ENCODE measurements at regions not wholly inside any gene's neighbourhood (a gene's known extent, or its start where the extent isn't known, plus 50 kb on each side); places are given as distances from the start of the nearest gene placed in this dataset.

DNA sequence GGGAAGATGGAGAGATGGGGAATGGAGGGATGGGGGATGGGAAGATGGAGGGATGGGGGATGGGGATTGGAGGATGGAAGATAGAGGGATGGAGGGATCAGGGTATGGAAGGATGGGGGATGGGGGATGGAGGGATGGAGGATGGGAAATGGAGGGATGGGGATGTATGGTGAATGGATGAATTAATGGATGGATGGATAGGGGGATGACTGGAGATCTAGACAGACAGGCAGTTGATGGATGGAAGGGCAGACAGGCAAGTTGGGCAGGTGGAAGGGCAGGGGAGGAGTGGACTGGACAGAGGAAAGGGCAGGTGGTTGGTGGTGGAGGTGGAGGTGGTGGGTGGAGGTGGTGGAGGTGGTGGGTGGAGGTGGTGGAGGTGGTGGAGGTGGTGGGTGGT lies 167.2 kb downstream of the C9orf50 start:
- Histone ChIP-seq H3K9me3 (no peaks in the 10 kb centered on the region), H3K4me3 (no peak overlapping the region), H3K4me1 (ENCODE audit: control insufficient read depth in 1 of 2, low read depth in 2 of 2) (peaks cover 14 to 33% of the 10 kb centered on the region in 2 donors), H3K36me3 (no peaks in the 10 kb centered on the region), H3K27ac (no peak overlapping the region), H3K27me3 (replicated peaks; ENCODE audit: insufficient read depth) (no peaks in the 10 kb centered on the region)
- ATAC-seq (ENCODE audit: insufficient number of reproducible peaks, low FRiP score, low read depth): no peak
- DNase-seq (ENCODE audit: low spot score): no peak
- TF ChIP-seq, protein P1, sequence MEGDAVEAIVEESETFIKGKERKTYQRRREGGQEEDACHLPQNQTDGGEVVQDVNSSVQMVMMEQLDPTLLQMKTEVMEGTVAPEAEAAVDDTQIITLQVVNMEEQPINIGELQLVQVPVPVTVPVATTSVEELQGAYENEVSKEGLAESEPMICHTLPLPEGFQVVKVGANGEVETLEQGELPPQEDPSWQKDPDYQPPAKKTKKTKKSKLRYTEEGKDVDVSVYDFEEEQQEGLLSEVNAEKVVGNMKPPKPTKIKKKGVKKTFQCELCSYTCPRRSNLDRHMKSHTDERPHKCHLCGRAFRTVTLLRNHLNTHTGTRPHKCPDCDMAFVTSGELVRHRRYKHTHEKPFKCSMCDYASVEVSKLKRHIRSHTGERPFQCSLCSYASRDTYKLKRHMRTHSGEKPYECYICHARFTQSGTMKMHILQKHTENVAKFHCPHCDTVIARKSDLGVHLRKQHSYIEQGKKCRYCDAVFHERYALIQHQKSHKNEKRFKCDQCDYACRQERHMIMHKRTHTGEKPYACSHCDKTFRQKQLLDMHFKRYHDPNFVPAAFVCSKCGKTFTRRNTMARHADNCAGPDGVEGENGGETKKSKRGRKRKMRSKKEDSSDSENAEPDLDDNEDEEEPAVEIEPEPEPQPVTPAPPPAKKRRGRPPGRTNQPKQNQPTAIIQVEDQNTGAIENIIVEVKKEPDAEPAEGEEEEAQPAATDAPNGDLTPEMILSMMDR (IDR thresholded peaks at IDR 0.05): no peak

DNA sequence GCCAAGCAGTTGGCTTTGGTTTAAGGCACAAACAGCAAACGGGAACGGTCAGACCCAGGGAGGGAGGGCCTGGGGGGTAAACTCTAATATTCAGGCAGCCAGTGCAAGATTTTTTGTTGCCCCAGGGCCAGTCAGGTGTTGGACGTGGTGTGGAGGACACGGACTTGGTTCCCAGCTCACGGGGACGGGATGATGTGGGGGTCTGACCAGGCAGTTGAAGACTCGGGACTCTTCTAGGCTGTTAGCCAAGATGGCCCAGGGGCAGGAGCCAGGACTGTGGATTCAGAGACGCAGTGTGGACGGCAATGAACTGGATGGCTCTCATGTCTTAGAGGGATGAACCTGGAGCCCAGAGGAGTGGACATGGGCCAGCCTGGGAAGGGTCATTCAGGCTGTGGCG lies 169.2 kb downstream of the C9orf50 start:
- ATAC-seq (ENCODE audit: insufficient number of reproducible peaks, low FRiP score, low read depth) (no peak), DNase-seq (ENCODE audit: low spot score) (no peak)
- H3K9me3 ChIP-seq: no peaks in the 10 kb centered on the region
- TF ChIP-seq, protein P1 (IDR thresholded peaks at IDR 0.05): no peak
- no peaks in the 10 kb centered on the region for H3K36me3 ChIP-seq
- H3K27me3 ChIP-seq (replicated peaks; ENCODE audit: insufficient read depth): no peaks in the 10 kb centered on the region
- H3K27ac ChIP-seq: peak overlapping the region; percentile 78 to 89
- peaks cover 9 to 24% of the 10 kb centered on the region in 2 donors for H3K4me1 ChIP-seq (ENCODE audit: control insufficient read depth in 1 of 2, low read depth in 2 of 2)
- no peak overlapping the region for H3K4me3 ChIP-seq

DNA sequence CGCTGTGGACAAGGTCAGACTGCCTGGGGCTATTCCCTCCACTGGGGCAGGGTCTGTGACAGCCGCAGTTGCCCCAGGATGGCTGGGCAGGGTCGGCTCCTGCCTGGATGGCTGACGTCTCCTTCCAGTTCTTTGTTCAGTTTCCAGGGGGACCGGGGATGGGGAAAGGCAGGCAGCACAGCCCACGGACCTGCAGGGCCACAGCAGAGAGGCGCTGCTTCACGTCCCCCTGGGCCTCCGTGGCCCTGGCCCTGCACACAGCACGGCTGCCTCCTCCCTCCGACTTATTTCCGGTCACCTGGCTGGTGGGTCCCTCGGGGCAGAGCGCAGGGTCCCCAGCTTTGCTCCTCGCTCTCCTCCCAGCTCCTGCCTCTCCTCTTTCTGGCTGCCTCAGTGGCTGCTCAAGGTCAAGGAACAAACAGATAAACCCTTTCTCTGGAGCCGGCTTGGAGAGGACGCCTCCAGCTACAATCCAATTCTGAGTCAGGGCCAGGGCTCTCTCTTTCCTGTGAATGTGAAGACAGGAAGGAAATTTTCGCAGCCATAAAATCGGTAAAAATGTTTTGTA lies 169.7 kb downstream of the C9orf50 start:
- Histone ChIP-seq H3K27me3 (replicated peaks; ENCODE audit: insufficient read depth) (no peaks in the 10 kb centered on the region), H3K27ac (peak overlapping the region; percentile 78 to 89), H3K4me1 (ENCODE audit: control insufficient read depth in 1 of 2, low read depth in 2 of 2) (peaks cover 9 to 24% of the 10 kb centered on the region in 2 donors), H3K9me3 (no peaks in the 10 kb centered on the region), H3K36me3 (no peaks in the 10 kb centered on the region), H3K4me3 (no peak overlapping the region)
- ATAC-seq (ENCODE audit: insufficient number of reproducible peaks, low FRiP score, low read depth) (no peak), DNase-seq (ENCODE audit: low spot score) (no peak)
- TF ChIP-seq, protein P1 (IDR thresholded peaks at IDR 0.05): no peak

GRCh38 chr9:129449066-129449465 lies 171.8 kb downstream of the C9orf50 start:
- Histone ChIP-seq H3K36me3 (no peaks in the 10 kb centered on the region), H3K4me3 (no peak overlapping the region), H3K4me1 (ENCODE audit: control insufficient read depth in 1 of 2, low read depth in 2 of 2) (peaks cover 9 to 18% of the 10 kb centered on the region in 2 donors), H3K9me3 (no peaks in the 10 kb centered on the region), H3K27me3 (replicated peaks; ENCODE audit: insufficient read depth) (no peaks in the 10 kb centered on the region), H3K27ac (no peak overlapping the region)
- TF ChIP-seq, protein P1 (IDR thresholded peaks at IDR 0.05): no peak
- no peak for DNase-seq (ENCODE audit: low spot score)
- no peak for ATAC-seq (ENCODE audit: insufficient number of reproducible peaks, low FRiP score, low read depth)

DNA sequence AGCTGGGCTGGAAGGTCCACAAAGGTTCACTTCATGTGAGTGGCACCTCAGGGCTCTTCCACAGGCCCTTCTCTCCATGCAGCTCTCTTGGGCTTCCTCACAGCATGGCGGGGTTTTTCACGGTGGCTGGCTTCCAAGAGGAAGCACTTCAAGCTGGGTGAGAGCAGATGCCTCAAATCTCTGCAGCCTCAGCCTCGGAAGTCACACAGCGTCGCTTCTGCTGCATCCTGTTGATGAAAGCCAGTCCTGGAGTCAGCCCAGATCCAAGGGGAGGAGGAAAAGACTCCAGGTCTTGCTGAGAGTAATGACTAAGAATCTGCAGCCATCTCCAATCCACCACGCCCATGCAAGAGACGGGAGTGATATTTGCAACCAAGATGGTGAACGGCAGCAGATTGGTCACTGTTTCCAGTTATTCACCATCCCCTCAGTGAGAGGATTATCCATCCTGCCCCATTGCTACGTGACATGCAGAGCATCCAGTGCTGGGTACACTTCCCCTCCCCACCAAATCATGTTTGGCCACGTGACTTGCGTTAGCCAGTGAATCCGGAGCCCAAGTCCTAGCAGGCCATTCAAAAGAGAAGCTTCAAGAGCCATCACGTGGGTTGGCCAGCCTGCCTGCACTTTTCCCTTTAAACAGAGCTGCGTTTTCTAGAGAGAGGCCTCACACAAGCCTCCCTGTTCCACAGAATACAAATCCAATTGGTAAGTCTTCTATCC lies 173.9 kb downstream of the C9orf50 start:
- peaks cover 13 to 33% of the 10 kb centered on the region in 2 donors for H3K4me1 ChIP-seq (ENCODE audit: control insufficient read depth in 1 of 2, low read depth in 2 of 2)
- H3K27ac ChIP-seq: no peak overlapping the region
- TF ChIP-seq, protein P1 (IDR thresholded peaks at IDR 0.05): no peak
- no peaks in the 10 kb centered on the region for H3K9me3 ChIP-seq
- no peak for DNase-seq (ENCODE audit: low spot score)
- no peaks in the 10 kb centered on the region for H3K36me3 ChIP-seq
- H3K4me3 ChIP-seq: no peak overlapping the region
- ATAC-seq (ENCODE audit: insufficient number of reproducible peaks, low FRiP score, low read depth): no peak
- no peaks in the 10 kb centered on the region for H3K27me3 ChIP-seq (replicated peaks; ENCODE audit: insufficient read depth)
